ENCODE measurements at regions not wholly inside any gene's neighbourhood (a gene's known extent, or its start where the extent isn't known, plus 50 kb on each side); places are given as distances from the start of the nearest gene placed in this dataset.

DNA sequence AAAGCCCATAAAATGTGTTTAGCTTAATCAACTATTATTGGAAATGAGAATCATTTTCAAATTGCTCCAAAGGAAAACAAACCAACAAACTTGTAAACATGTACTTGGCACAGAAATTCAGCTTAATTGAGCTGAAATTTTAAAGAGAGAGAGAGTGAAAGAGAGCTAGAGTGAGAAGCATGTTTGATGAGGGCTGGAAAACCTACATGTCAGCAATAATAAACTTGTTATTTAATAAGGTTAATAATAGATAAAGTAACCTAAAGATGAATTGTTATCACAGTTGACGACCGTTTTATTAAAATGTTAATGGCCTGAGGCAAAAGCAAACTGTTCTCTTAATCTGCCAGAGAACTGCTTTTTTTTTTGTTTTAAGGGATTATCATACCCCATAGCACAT lies 496.1 kb downstream of the RNF144B start:
- TF ChIP-seq, protein P1, sequence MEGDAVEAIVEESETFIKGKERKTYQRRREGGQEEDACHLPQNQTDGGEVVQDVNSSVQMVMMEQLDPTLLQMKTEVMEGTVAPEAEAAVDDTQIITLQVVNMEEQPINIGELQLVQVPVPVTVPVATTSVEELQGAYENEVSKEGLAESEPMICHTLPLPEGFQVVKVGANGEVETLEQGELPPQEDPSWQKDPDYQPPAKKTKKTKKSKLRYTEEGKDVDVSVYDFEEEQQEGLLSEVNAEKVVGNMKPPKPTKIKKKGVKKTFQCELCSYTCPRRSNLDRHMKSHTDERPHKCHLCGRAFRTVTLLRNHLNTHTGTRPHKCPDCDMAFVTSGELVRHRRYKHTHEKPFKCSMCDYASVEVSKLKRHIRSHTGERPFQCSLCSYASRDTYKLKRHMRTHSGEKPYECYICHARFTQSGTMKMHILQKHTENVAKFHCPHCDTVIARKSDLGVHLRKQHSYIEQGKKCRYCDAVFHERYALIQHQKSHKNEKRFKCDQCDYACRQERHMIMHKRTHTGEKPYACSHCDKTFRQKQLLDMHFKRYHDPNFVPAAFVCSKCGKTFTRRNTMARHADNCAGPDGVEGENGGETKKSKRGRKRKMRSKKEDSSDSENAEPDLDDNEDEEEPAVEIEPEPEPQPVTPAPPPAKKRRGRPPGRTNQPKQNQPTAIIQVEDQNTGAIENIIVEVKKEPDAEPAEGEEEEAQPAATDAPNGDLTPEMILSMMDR (IDR thresholded peaks at IDR 0.05) = no peak
- no peaks in the 10 kb centered on the region for H3K36me3 ChIP-seq
- H3K27ac ChIP-seq = no peak overlapping the region
- H3K27me3 ChIP-seq = no peaks in the 10 kb centered on the region
- H3K4me3 ChIP-seq (ENCODE audit: low read depth in 1 of 2, low read length in 1 of 2) = no peak overlapping the region
- peaks cover 2% of the 10 kb centered on the region for H3K9me3 ChIP-seq
- no peaks in the 10 kb centered on the region for H3K4me1 ChIP-seq (ENCODE audit: control insufficient read depth in 1 of 2, insufficient read depth in 1 of 2, low read depth in 1 of 2, low read length in 1 of 2)

DNA sequence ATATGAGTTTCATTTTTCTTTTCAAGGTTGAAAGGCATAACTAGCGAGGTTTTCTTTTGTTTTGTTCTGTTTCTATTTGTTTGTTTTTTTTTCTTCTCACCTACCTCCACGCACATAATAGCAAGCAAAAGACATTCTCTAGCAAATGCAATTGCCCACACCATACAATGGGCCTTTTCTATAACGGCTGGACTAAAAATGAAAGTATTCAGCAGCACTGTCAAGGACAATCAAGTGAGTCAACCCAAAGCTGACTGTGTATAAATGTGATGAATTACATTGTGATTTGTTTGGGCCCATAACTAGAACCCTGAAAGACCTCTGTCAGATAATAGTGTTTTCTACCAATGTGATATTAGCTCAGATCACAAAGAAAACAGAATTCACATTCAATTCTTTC lies 496.7 kb downstream of the RNF144B start:
- Histone ChIP-seq H3K27me3 (no peaks in the 10 kb centered on the region), H3K27ac (no peak overlapping the region), H3K4me1 (ENCODE audit: control insufficient read depth in 1 of 2, insufficient read depth in 1 of 2, low read depth in 1 of 2, low read length in 1 of 2) (no peaks in the 10 kb centered on the region), H3K4me3 (ENCODE audit: low read depth in 1 of 2, low read length in 1 of 2) (no peak overlapping the region), H3K36me3 (no peaks in the 10 kb centered on the region), H3K9me3 (peaks cover 2% of the 10 kb centered on the region)
- TF ChIP-seq, protein P1 (IDR thresholded peaks at IDR 0.05) = no peak

DNA sequence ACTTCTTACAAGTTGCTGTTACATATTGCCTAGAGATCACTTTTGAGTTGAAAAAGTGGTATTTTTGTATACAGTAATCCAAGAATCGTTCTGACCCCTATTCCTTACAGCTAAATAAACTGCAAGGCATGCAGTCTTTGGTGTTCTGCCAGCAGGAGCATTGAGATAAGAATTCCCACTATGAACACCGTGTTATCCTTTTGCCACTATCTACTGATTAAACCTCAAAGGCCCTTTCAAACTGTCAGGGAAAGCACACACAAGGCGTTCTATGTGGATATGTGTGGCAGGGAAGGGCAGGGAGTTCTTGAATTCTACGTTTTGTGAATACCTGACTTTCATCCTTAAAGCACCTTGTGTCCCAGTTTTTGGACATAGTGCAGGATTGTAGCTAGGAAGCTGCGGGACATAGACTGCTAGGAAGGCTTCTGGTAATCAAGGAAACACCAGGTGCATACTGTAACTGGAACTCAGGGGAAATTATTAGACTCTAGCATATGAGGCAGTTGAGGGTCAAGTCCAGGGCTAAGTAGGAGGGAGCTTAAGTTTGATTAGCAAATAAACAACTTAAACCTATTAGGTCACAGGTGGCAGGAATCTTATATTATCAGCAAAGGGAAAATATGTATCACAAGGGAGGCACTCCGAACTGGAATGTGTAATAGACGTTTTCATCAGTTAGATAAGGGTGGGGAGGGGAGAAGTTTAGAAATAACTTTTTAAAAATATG lies 506.6 kb downstream of the RNF144B start:
- Histone ChIP-seq H3K4me3 (ENCODE audit: low read depth in 1 of 2, low read length in 1 of 2) (no peak overlapping the region), H3K27ac (no peak overlapping the region), H3K36me3 (no peaks in the 10 kb centered on the region), H3K4me1 (ENCODE audit: control insufficient read depth in 1 of 2, insufficient read depth in 1 of 2, low read depth in 1 of 2, low read length in 1 of 2) (no peaks in the 10 kb centered on the region), H3K27me3 (no peaks in the 10 kb centered on the region), H3K9me3 (no peaks in the 10 kb centered on the region)
- TF ChIP-seq, protein P1 (IDR thresholded peaks at IDR 0.05) = no peak

DNA sequence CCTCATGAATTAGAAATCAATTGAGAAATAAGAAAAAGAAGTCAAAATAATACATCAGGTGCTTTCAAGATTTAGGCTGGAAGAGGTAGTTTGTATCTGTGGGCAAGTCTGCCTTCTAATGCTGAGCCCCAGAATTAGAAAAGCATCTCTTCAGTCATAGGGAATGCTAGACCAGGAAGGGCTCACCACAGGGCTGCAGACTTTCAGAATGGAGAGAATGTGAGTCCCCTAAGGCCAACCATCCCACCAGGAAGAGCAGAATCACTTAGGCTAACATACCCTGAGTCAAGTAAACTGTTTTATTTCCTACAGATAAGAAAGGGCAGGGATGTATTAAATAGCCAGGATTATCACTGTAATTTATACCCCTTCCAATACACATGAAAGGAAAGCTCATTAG lies 510.2 kb downstream of the RNF144B start:
- Histone ChIP-seq H3K9me3 (no peaks in the 10 kb centered on the region), H3K27me3 (no peaks in the 10 kb centered on the region), H3K36me3 (no peaks in the 10 kb centered on the region), H3K27ac (no peak overlapping the region), H3K4me3 (ENCODE audit: low read depth in 1 of 2, low read length in 1 of 2) (no peak overlapping the region), H3K4me1 (ENCODE audit: control insufficient read depth in 1 of 2, insufficient read depth in 1 of 2, low read depth in 1 of 2, low read length in 1 of 2) (no peaks in the 10 kb centered on the region)
- TF ChIP-seq, protein P1 (IDR thresholded peaks at IDR 0.05) = no peak

DNA sequence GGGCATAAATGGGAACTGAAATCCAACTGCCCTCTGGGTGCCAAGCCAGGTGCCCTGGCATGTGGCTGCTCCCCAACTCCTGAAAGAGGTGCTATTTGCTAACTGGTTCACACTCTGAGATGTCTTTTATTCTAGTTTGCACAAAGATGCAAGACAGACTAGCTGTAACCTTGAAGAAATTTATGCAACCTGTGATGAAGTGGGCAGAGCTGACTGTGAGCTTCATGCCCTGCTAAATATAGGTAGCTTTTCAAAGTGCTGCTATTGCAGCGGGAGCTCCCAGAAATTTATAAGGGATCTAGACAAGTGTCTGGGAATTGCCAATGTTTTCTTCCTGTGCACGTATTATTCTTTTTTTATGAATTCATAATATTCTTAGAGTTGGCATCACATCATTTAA lies 517.5 kb downstream of the RNF144B start:
- TF ChIP-seq, protein P1 (IDR thresholded peaks at IDR 0.05) = no peak
- H3K4me1 ChIP-seq (ENCODE audit: control insufficient read depth in 1 of 2, insufficient read depth in 1 of 2, low read depth in 1 of 2, low read length in 1 of 2) = no peaks in the 10 kb centered on the region
- H3K27me3 ChIP-seq = no peaks in the 10 kb centered on the region
- no peaks in the 10 kb centered on the region for H3K36me3 ChIP-seq
- no peak overlapping the region for H3K4me3 ChIP-seq (ENCODE audit: low read depth in 1 of 2, low read length in 1 of 2)
- no peaks in the 10 kb centered on the region for H3K9me3 ChIP-seq
- H3K27ac ChIP-seq = no peak overlapping the region
